CD4-positive, alpha-beta T cell treated with Interleukin-17A for 1 hour (primary cell): ENCODE measurements at regions not wholly inside any gene's neighbourhood (a gene's known extent, or its start where the extent isn't known, plus 50 kb on each side); places are given as distances from the start of the nearest gene placed in this dataset.
"Not testable (repeated sequence)": the region's sequence is repeated elsewhere in the genome, so short reads cannot be mapped to it uniquely, and the experiment has no call there.

ENCODE experiments used
- DNase-seq: peaks from one replicate; pipeline ENCODE4 v3.0.0-alpha.2; 2020

- no peak for DNase-seq
Observed at GRCh38 chr5:101720033-101720432, 576.1 kb downstream of the SLCO4C1 start.

GRCh38 chr5:101717721-101718120 lies 578.4 kb downstream of the SLCO4C1 start:
- DNase-seq: no peak

- no peak for DNase-seq
Observed at GRCh38 chr5:101716941-101717340, 579.1 kb downstream of the SLCO4C1 start.

GRCh38 chr5:101715790-101716189 lies 580.3 kb downstream of the SLCO4C1 start:
- DNase-seq: not testable (repeated sequence)

GRCh38 chr5:101689306-101689705 lies 606.8 kb downstream of the SLCO4C1 start:
- DNase-seq: no peak

GRCh38 chr5:101688156-101688555 lies 607.9 kb downstream of the SLCO4C1 start:
- no peak for DNase-seq

GRCh38 chr5:101687349-101687985 lies 608.6 kb downstream of the SLCO4C1 start:
- DNase-seq: no peak

- DNase-seq: no peak
Observed at GRCh38 chr5:101686536-101687157, 609.4 kb downstream of the SLCO4C1 start.

GRCh38 chr5:101679816-101680215 lies 616.3 kb downstream of the SLCO4C1 start:
- DNase-seq: no peak

GRCh38 chr5:101678481-101679193 lies 617.4 kb downstream of the SLCO4C1 start:
- peak; percentile 36 for DNase-seq

- no peak for DNase-seq
Observed at GRCh38 chr5:101677961-101678360, 618.1 kb downstream of the SLCO4C1 start.

GRCh38 chr5:101676646-101677045 lies 619.4 kb downstream of the SLCO4C1 start:
- DNase-seq: no peak

GRCh38 chr5:101675510-101676219 lies 620.4 kb downstream of the SLCO4C1 start:
- no peak for DNase-seq

GRCh38 chr5:101673120-101673519 lies 623.0 kb downstream of the SLCO4C1 start:
- no peak for DNase-seq

GRCh38 chr5:101664071-101664791 lies 631.9 kb downstream of the SLCO4C1 start:
- DNase-seq: no peak

GRCh38 chr5:101663543-101663942 lies 632.5 kb downstream of the SLCO4C1 start:
- DNase-seq: no peak

GRCh38 chr5:101662263-101662662 lies 633.8 kb downstream of the SLCO4C1 start:
- DNase-seq: no peak

GRCh38 chr5:101658433-101658832 lies 637.7 kb downstream of the SLCO4C1 start:
- no peak for DNase-seq

GRCh38 chr5:101653996-101654395 lies 642.1 kb downstream of the SLCO4C1 start:
- no peak for DNase-seq

GRCh38 chr5:101647861-101648260 lies 648.2 kb downstream of the SLCO4C1 start:
- no peak for DNase-seq

- no peak for DNase-seq
Observed at GRCh38 chr5:101643794-101644193, 652.3 kb downstream of the SLCO4C1 start.

GRCh38 chr5:101637599-101637998 lies 658.5 kb downstream of the SLCO4C1 start:
- DNase-seq: no peak

GRCh38 chr5:101627770-101628169 lies 668.3 kb downstream of the SLCO4C1 start:
- not testable (repeated sequence) for DNase-seq
